Neural crest cell (in vitro differentiated cells): ENCODE measurements at regions not wholly inside any gene's neighbourhood (a gene's known extent, or its start where the extent isn't known, plus 50 kb on each side); places are given as distances from the start of the nearest gene placed in this dataset.

Experiments used
- DNase-seq: peaks from one replicate; pipeline ENCODE4 v3.0.0; 2021; ENCODE audit warnings: low read depth, mixed read lengths, low spot score
- H3K27ac Mint-ChIP-seq: one replicate; pipeline ENCODE4 v1.8.0; 2021; ENCODE audit warnings: mild to moderate bottlenecking, mixed read lengths; ENCODE audit not compliant: unreplicated experiment
- H3K27me3 Mint-ChIP-seq: 2 replicates; pipeline ENCODE4 v1.8.0; 2021; ENCODE audit warnings: low read depth, mild to moderate bottlenecking, mixed read lengths
- H3K36me3 Mint-ChIP-seq: 2 replicates; pipeline ENCODE4 v1.8.0; 2021; ENCODE audit warnings: low read depth, mild to moderate bottlenecking, mixed read lengths
- H3K4me1 Mint-ChIP-seq: 2 replicates; pipeline ENCODE4 v1.8.0; 2021; ENCODE audit warnings: mixed read lengths
- H3K4me3 Mint-ChIP-seq: one replicate; pipeline ENCODE4 v1.8.0; 2021; ENCODE audit warnings: mild to moderate bottlenecking, mixed read lengths
- H3K9me3 Mint-ChIP-seq: 2 replicates; pipeline ENCODE4 v1.8.0; 2021; ENCODE audit warnings: mixed read lengths
- TF ChIP-seq, protein P1 (sequence below): fragments of 200-600 bp; sonication (generic); conservative IDR thresholded peaks from 2 replicates; pipeline ENCODE4 v1.5.0; 2021; ENCODE audit warnings: antibody characterized with exemption, mild to moderate bottlenecking

- DNase-seq: no peak
- H3K27me3 Mint-ChIP-seq: peaks cover 29% of the 10 kb centered on the region
- H3K9me3 Mint-ChIP-seq: no peaks in the 10 kb centered on the region
- TF ChIP-seq, protein P1, sequence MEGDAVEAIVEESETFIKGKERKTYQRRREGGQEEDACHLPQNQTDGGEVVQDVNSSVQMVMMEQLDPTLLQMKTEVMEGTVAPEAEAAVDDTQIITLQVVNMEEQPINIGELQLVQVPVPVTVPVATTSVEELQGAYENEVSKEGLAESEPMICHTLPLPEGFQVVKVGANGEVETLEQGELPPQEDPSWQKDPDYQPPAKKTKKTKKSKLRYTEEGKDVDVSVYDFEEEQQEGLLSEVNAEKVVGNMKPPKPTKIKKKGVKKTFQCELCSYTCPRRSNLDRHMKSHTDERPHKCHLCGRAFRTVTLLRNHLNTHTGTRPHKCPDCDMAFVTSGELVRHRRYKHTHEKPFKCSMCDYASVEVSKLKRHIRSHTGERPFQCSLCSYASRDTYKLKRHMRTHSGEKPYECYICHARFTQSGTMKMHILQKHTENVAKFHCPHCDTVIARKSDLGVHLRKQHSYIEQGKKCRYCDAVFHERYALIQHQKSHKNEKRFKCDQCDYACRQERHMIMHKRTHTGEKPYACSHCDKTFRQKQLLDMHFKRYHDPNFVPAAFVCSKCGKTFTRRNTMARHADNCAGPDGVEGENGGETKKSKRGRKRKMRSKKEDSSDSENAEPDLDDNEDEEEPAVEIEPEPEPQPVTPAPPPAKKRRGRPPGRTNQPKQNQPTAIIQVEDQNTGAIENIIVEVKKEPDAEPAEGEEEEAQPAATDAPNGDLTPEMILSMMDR: no peak
- no peak overlapping the region for H3K4me3 Mint-ChIP-seq
- H3K36me3 Mint-ChIP-seq: no peaks in the 10 kb centered on the region
- H3K27ac Mint-ChIP-seq: no peak overlapping the region
- peaks cover 9% of the 10 kb centered on the region for H3K4me1 Mint-ChIP-seq
Measured at GRCh38 chr4:3860061-3860912, 94.1 kb downstream of the ADRA2C start.

DNA sequence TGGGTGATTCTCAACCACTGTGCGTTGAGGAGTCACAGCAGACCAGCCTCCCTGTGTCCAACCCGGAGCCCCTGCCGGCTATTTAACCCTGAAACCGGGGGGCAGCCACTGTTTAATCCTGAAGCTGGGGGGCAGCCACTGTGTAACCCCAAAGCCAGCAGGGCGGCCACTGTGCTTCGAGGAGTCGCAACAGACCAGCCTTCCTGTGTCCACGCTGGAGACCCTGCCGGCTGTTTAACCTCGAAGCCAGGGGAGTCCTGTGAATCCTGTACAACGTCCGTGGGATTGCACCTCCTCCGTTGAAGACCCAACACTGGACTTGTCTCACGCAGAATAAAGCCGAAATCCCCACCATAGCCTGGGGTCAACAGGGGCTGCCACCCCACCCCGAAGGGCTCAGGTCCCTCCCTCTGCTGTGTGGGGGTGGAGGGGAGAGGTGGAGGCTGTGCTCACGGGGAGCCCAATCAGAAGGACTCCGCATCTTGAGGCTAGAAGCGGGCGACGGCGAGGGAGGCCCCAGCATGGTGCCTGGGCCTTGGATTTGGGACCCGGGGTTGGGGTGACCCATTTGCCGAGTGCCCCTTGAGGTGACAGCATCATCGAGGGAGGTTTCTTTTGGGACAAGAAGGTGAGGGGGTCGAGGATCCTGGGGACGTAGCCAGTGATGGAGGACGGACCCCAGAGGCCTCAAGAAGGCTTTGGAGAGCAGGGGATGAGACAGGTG is 94.9 kb downstream of the ADRA2C start:
- Mint-ChIP-seq H3K27ac (no peak overlapping the region), H3K27me3 (peaks cover 23% of the 10 kb centered on the region), H3K36me3 (no peaks in the 10 kb centered on the region), H3K4me1 (peaks cover 9% of the 10 kb centered on the region), H3K4me3 (no peak overlapping the region), H3K9me3 (no peaks in the 10 kb centered on the region)
- DNase-seq: no peak
- TF ChIP-seq, protein P1: no peak

DNA sequence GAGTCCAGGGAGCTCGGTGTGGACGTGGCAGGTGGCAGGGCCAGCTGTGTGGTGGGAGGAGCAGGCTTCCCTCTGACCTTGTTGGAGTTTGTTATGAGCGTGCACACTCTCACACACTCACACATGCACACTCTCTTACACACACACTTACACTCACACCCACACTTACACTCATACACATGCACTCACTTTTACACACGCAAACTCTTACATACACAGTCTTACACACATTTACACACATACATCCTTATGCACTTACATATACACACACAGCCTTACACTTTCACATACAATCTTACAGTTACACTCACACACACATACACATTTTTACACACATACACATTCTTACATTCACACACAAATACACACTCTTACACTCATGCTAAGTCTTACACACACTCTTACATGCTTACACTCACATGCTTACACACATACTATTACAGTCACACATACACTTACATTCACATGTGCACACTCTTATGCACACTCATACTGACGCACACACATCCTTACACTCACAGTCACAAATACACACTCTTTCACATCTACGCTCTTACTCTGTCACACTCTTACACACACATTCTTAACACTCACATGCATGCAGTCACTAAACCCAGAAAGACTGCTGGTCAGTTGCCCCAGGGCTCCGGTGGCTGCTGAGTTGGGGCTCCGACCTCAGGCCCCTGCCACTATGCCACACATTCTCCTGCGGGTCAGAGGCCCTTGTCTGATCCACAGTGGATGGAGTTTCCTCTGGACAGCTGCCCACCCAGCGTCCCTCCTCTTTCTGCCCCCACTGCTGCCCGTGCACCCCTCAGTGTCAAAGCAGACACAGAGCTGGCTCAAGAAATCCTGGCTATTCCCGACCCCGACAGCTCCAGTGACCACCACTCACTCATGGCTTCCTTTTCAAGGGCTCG is 95.8 kb downstream of the ADRA2C start:
- peaks cover 9% of the 10 kb centered on the region for H3K4me1 Mint-ChIP-seq
- TF ChIP-seq, protein P1: no peak
- no peaks in the 10 kb centered on the region for H3K36me3 Mint-ChIP-seq
- DNase-seq: no peak
- no peak overlapping the region for H3K4me3 Mint-ChIP-seq
- H3K27me3 Mint-ChIP-seq: peaks cover 15% of the 10 kb centered on the region
- H3K27ac Mint-ChIP-seq: no peak overlapping the region
- H3K9me3 Mint-ChIP-seq: no peaks in the 10 kb centered on the region

DNA sequence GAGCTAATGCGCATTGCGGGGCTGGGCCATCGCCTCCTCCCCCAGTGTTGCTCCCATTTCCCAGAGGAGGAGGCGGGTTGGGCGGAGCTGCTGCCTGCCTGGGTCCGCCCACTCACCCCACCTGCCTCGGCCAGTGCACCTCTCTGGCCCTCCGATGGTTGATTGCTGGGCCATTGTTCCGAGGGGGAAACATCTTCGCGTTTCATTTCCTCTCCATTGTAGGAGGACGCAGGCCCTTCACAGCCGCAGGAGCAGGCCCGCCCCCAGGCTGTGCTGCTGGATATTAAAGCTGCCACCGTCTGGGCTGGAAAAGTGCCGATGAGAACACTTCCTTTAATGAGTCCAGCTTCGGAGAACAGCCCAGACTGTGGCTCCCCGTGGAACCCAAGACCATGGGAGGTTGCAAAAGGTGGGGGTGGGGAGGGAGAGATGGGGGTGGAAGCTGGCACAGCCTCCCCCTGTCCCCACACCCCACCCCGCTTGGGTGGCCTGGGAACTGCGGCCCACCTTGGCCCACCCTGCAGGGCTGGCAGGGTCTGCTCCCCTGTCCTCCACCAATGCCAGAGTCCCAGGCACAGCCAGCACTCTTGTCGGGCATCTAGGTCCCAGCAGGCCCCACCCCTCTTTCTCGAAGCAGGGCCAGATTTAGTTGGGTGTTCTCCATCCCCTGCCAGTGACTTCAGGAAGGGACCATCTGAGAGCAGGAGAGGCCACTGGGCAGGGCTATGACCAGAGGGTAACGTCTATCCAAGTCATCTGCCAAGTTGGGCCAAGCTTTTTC is 96.6 kb downstream of the ADRA2C start:
- Mint-ChIP-seq H3K4me1 (peaks cover 9% of the 10 kb centered on the region), H3K27ac (no peak overlapping the region), H3K9me3 (no peaks in the 10 kb centered on the region), H3K27me3 (peaks cover 6% of the 10 kb centered on the region), H3K4me3 (peak overlapping the region; percentile 11), H3K36me3 (no peaks in the 10 kb centered on the region)
- peak; percentile 20 for DNase-seq
- TF ChIP-seq, protein P1: no peak
